HepG2 (cell line): ENCODE measurements at regions not wholly inside any gene's neighbourhood (a gene's known extent, or its start where the extent isn't known, plus 50 kb on each side); places are given as distances from the start of the nearest gene placed in this dataset.

ENCODE experiments used
- ATF6 ChIP-seq: sonication (generic); formaldehyde crosslinking; conservative IDR thresholded peaks from 2 replicates; pipeline ENCODE4 v1.4.0; 2020; ENCODE audit warnings: missing genetic modification reagents
- DDIT3 ChIP-seq: sonication (generic); formaldehyde crosslinking; IDR thresholded peaks from 2 replicates; pipeline ENCODE4 v1.4.0; 2020; ENCODE audit warnings: mild to moderate bottlenecking, missing genetic modification reagents
- FOXA3 ChIP-seq: IDR thresholded peaks from 2 replicates; pipeline ENCODE4 v1.6.1; 2016; ENCODE audit warnings: missing genetic modification reagents, missing compliant biosample characterization
- HHEX ChIP-seq: IDR thresholded peaks from 2 replicates; pipeline ENCODE4 v1.6.1; 2016; ENCODE audit warnings: control low read depth
- HNF1A ChIP-seq, 2 experiments: sonication (generic) in 1 of 2; formaldehyde crosslinking in 1 of 2; IDR thresholded peaks; 2 replicates each; pipeline versions ENCODE4 v1.4.0 to v1.6.1; 2016 to 2020; ENCODE audit warnings: borderline replicate concordance in 1 of 2, low read depth in 1 of 2, mild to moderate bottlenecking in 1 of 2, missing genetic modification reagents in 1 of 2
- MED8 ChIP-seq: sonication (generic); formaldehyde crosslinking; IDR thresholded peaks from 2 replicates; pipeline ENCODE4 v1.8.1; 2023; ENCODE audit warnings: mild to moderate bottlenecking, missing genetic modification reagents; ENCODE audit not compliant: insufficient replicate concordance
- NFRKB ChIP-seq: fragments of 450-650 bp; IDR thresholded peaks from 2 replicates; pipeline ENCODE4 v1.6.1; 2017
- NR2F6 ChIP-seq, 2 experiments: IDR thresholded peaks; 2 replicates each; pipeline ENCODE4 v1.6.1; 2016; ENCODE audit warnings: antibody characterized with exemption in 1 of 2, mild to moderate bottlenecking in 1 of 2
- PRMT3 ChIP-seq: sonication (generic); formaldehyde crosslinking; IDR thresholded peaks from 2 replicates; pipeline ENCODE4 v1.8.1; 2022; ENCODE audit warnings: low read depth, mild to moderate bottlenecking, moderate library complexity, missing genetic modification reagents, borderline replicate concordance
- U2AF2 ChIP-seq: fragments of 200-400 bp; formaldehyde crosslinking; IDR thresholded peaks from 2 replicates; pipeline ENCODE4 v1.6.1; 2017; ENCODE audit warnings: low read depth, mild to moderate bottlenecking, low read length
- ZBTB7B ChIP-seq: sonication (generic); formaldehyde crosslinking; IDR thresholded peaks from 2 replicates; pipeline ENCODE4 v1.4.0; 2020; ENCODE audit warnings: missing genetic modification reagents
- ZMYM3 ChIP-seq: sonication (generic); formaldehyde crosslinking; IDR thresholded peaks from 2 replicates; pipeline ENCODE4 v1.5.1; 2020; ENCODE audit warnings: mild to moderate bottlenecking, missing genetic modification reagents
- ZNF318 ChIP-seq: sonication (generic); formaldehyde crosslinking; IDR thresholded peaks from 2 replicates; pipeline ENCODE4 v1.4.0; 2020; ENCODE audit warnings: mild to moderate bottlenecking, missing genetic modification reagents
- ZNF484 ChIP-seq: sonication (generic); formaldehyde crosslinking; IDR thresholded peaks from 2 replicates; pipeline ENCODE4 v1.5.1; 2020; ENCODE audit warnings: mild to moderate bottlenecking, low read depth, missing genetic modification reagents, borderline replicate concordance

GRCh38 chr1:213793482-213794067 is 194.2 kb upstream of the PROX1 start (continued):
- TF ChIP-seq HHEX (CRISPR knock-in tag): no peak
- TF ChIP-seq DDIT3 (CRISPR knock-in tag): no peak
- TF ChIP-seq ZNF484 (CRISPR knock-in tag): no peak
- TF ChIP-seq ATF6 (CRISPR knock-in tag): no peak
- TF ChIP-seq ZNF318 (CRISPR knock-in tag): no peak
- no peak; the same call in 1 of the 2 replicates for TF ChIP-seq ZBTB7B (CRISPR knock-in tag)
- peak; percentile 47; the same call in 1 of the 2 replicates for TF ChIP-seq ZMYM3 (CRISPR knock-in tag)
- TF ChIP-seq MED8 (CRISPR knock-in tag): peak; percentile 44
- TF ChIP-seq NR2F6 (IDR thresholded peaks at IDR 0.05): peak; percentile 55; the same call in 1 of the 2 replicates
- TF ChIP-seq NR2F6 (CRISPR knock-in tag; IDR thresholded peaks at IDR 0.05): 0 out of 2 replicates have a peak, but pooled peaks have one; percentile 7
- no peak for TF ChIP-seq PRMT3 (CRISPR knock-in tag)
- 0 out of 2 replicates have a peak, but pooled peaks have one; percentile 25 for TF ChIP-seq HNF1A (IDR thresholded peaks at IDR 0.05; ENCODE audit: low read depth)
- TF ChIP-seq HNF1A (CRISPR knock-in tag; IDR thresholded peaks at IDR 0.05; ENCODE audit: borderline replicate concordance): peak; percentile 81; the same call in 1 of the 2 replicates
- no peak for TF ChIP-seq NFRKB
- no peak for TF ChIP-seq U2AF2
- peak; percentile 57; the same call in 1 of the 2 replicates for TF ChIP-seq FOXA3 (CRISPR knock-in tag)
